Right lobe of liver (tissue), 4 donors: ENCODE measurements at regions not wholly inside any gene's neighbourhood (a gene's known extent, or its start where the extent isn't known, plus 50 kb on each side); places are given as distances from the start of the nearest gene placed in this dataset.

Experiments
- CTCF ChIP-seq, 4 donors: fragments of 200-600 bp in 3 of 4; fragments of 450-650 bp in 1 of 4; IDR thresholded peaks; one replicate each; pipeline versions ENCODE4 v1.5.1 to v1.8.0; 2016 to 2022; ENCODE audit warnings: antibody characterized with exemption in 4 of 4, mild to moderate bottlenecking in 2 of 4
- POLR2A ChIP-seq: fragments of 450-650 bp; IDR thresholded peaks from one replicate; pipeline ENCODE4 v1.6.1; 2017; ENCODE audit warnings: antibody characterized with exemption, mild to moderate bottlenecking
- donor health status: DM: no; HTN: no; CAD: no.
- donor health status: DM: no; HTN: no; CAD: no.
- donor health status: DM: no; HTN: yes; CAD: no.

GRCh38 chr12:112627851-112628250 lies 163.7 kb upstream of the RPH3A start:
- no peak for TF ChIP-seq POLR2A
- no peak for TF ChIP-seq CTCF (IDR thresholded peaks at IDR 0.05)
